ENCODE measurements at regions not wholly inside any gene's neighbourhood (a gene's known extent, or its start where the extent isn't known, plus 50 kb on each side); places are given as distances from the start of the nearest gene placed in this dataset.

- no peak overlapping the region for H3K4me3 ChIP-seq
- H3K4me1 ChIP-seq (ENCODE audit: low read depth): no peaks in the 10 kb centered on the region
- TF ChIP-seq CTCF (IDR thresholded peaks at IDR 0.05; ENCODE audit: low read depth, low read length): no peak
- H3K9me3 ChIP-seq (ENCODE audit: low read depth): no peaks in the 10 kb centered on the region
- no peak overlapping the region for H3K27ac ChIP-seq
- no peaks in the 10 kb centered on the region for H3K27me3 ChIP-seq
- DNase-seq (ENCODE audit: low read depth in 1 of 2, low spot score in 1 of 2): peak in 1 of 2 donors; percentile 71
- H3K36me3 ChIP-seq: no peaks in the 10 kb centered on the region
These were observed 210.7 kb upstream of the SLC24A2 start for GRCh38 chr9:19999491-20000057.

GRCh38 chr9:19998823-19999455 lies 210.1 kb upstream of the SLC24A2 start:
- no peak for DNase-seq (ENCODE audit: low read depth in 1 of 2, low spot score in 1 of 2)
- Histone ChIP-seq H3K4me3 (no peak overlapping the region), H3K27ac (no peak overlapping the region), H3K36me3 (no peaks in the 10 kb centered on the region), H3K27me3 (no peaks in the 10 kb centered on the region), H3K4me1 (ENCODE audit: low read depth) (no peaks in the 10 kb centered on the region), H3K9me3 (ENCODE audit: low read depth) (no peaks in the 10 kb centered on the region)
- no peak for TF ChIP-seq CTCF (IDR thresholded peaks at IDR 0.05; ENCODE audit: low read depth, low read length)

- H3K27me3 ChIP-seq: no peaks in the 10 kb centered on the region
- no peak for TF ChIP-seq CTCF (IDR thresholded peaks at IDR 0.05; ENCODE audit: low read depth, low read length)
- DNase-seq (ENCODE audit: low read depth in 1 of 2, low spot score in 1 of 2): peak in 1 of 2 donors; percentile 41
- no peaks in the 10 kb centered on the region for H3K9me3 ChIP-seq (ENCODE audit: low read depth)
- H3K36me3 ChIP-seq: no peaks in the 10 kb centered on the region
- no peaks in the 10 kb centered on the region for H3K4me1 ChIP-seq (ENCODE audit: low read depth)
- H3K27ac ChIP-seq: no peak overlapping the region
- no peak overlapping the region for H3K4me3 ChIP-seq
These were observed 209.3 kb upstream of the SLC24A2 start for GRCh38 chr9:19998153-19998552.

- no peaks in the 10 kb centered on the region for H3K9me3 ChIP-seq (ENCODE audit: low read depth)
- no peak overlapping the region for H3K27ac ChIP-seq
- no peaks in the 10 kb centered on the region for H3K4me1 ChIP-seq (ENCODE audit: low read depth)
- no peaks in the 10 kb centered on the region for H3K27me3 ChIP-seq
- H3K4me3 ChIP-seq: no peak overlapping the region
- TF ChIP-seq CTCF (IDR thresholded peaks at IDR 0.05; ENCODE audit: low read depth, low read length): no peak
- no peaks in the 10 kb centered on the region for H3K36me3 ChIP-seq
- no peak for DNase-seq (ENCODE audit: low read depth in 1 of 2, low spot score in 1 of 2)
These were observed 206.8 kb upstream of the SLC24A2 start for GRCh38 chr9:19995619-19996018.

- H3K27me3 ChIP-seq: no peaks in the 10 kb centered on the region
- H3K9me3 ChIP-seq (ENCODE audit: low read depth): no peaks in the 10 kb centered on the region
- no peak overlapping the region for H3K4me3 ChIP-seq
- TF ChIP-seq CTCF (IDR thresholded peaks at IDR 0.05; ENCODE audit: low read depth, low read length): no peak
- H3K27ac ChIP-seq: no peak overlapping the region
- H3K4me1 ChIP-seq (ENCODE audit: low read depth): no peaks in the 10 kb centered on the region
- no peak for DNase-seq (ENCODE audit: low read depth in 1 of 2, low spot score in 1 of 2)
- H3K36me3 ChIP-seq: no peaks in the 10 kb centered on the region
These were observed 205.5 kb upstream of the SLC24A2 start for GRCh38 chr9:19994296-19994695.
